ENCODE measurements at regions not wholly inside any gene's neighbourhood (a gene's known extent, or its start where the extent isn't known, plus 50 kb on each side); places are given as distances from the start of the nearest gene placed in this dataset.
"Not testable (repeated sequence)": the region's sequence is repeated elsewhere in the genome, so short reads cannot be mapped to it uniquely, and the experiment has no call there.

- TF ChIP-seq CTCF (IDR thresholded peaks at IDR 0.05; ENCODE audit: insufficient read depth, low read length), result no peak
- no peak overlapping the region for H3K4me3 ChIP-seq (ENCODE audit: low read depth, low read length)
- no peak for DNase-seq (ENCODE audit: low read depth)
These were observed 348.1 kb downstream of the SV2B start for GRCh38 chr15:91447991-91448644.

GRCh38 chr15:91453376-91453775 lies 353.3 kb downstream of the SV2B start:
- DNase-seq (ENCODE audit: low read depth); H3K4me3 ChIP-seq (ENCODE audit: low read depth, low read length): not testable (repeated sequence)

GRCh38 chr15:91456251-91456718 lies 356.2 kb downstream of the SV2B start:
- no peak for TF ChIP-seq CTCF (IDR thresholded peaks at IDR 0.05; ENCODE audit: insufficient read depth, low read length)
- DNase-seq (ENCODE audit: low read depth), result peak; percentile 32
- no peak overlapping the region for H3K4me3 ChIP-seq (ENCODE audit: low read depth, low read length)

GRCh38 chr15:91456921-91457320 lies 356.9 kb downstream of the SV2B start:
- no peak overlapping the region for H3K4me3 ChIP-seq (ENCODE audit: low read depth, low read length)
- TF ChIP-seq CTCF (IDR thresholded peaks at IDR 0.05; ENCODE audit: insufficient read depth, low read length), result no peak
- DNase-seq (ENCODE audit: low read depth), result peak; percentile 7

GRCh38 chr15:91461377-91461776 lies 361.3 kb downstream of the SV2B start:
- no peak for DNase-seq (ENCODE audit: low read depth)
- no peak for TF ChIP-seq CTCF (IDR thresholded peaks at IDR 0.05; ENCODE audit: insufficient read depth, low read length)
- H3K4me3 ChIP-seq (ENCODE audit: low read depth, low read length), result no peak overlapping the region

GRCh38 chr15:91465086-91465485 lies 365.0 kb downstream of the SV2B start:
- no peak overlapping the region for H3K4me3 ChIP-seq (ENCODE audit: low read depth, low read length)

GRCh38 chr15:91465696-91466095 lies 365.6 kb downstream of the SV2B start:
- no peak for DNase-seq (ENCODE audit: low read depth)
- no peak for TF ChIP-seq CTCF (IDR thresholded peaks at IDR 0.05; ENCODE audit: insufficient read depth, low read length)
- H3K4me3 ChIP-seq (ENCODE audit: low read depth, low read length), result no peak overlapping the region

More at GRCh38 chr15:91465086-91465485, 365.0 kb downstream of the SV2B start:
- TF ChIP-seq CTCF (IDR thresholded peaks at IDR 0.05; ENCODE audit: insufficient read depth, low read length), result no peak
- DNase-seq (ENCODE audit: low read depth), result no peak
